ENCODE measurements at regions not wholly inside any gene's neighbourhood (a gene's known extent, or its start where the extent isn't known, plus 50 kb on each side); places are given as distances from the start of the nearest gene placed in this dataset.

- no peak for DNase-seq (ENCODE audit: low read depth in 2 of 2)
Observed at GRCh38 chr12:124687174-124687902, 119.9 kb upstream of the NCOR2 start.

- no peak for DNase-seq (ENCODE audit: low read depth in 2 of 2)
Observed at GRCh38 chr12:124686370-124687173, 119.2 kb upstream of the NCOR2 start.

GRCh38 chr12:124685689-124686369 is 118.4 kb upstream of the NCOR2 start:
- no peak for DNase-seq (ENCODE audit: low read depth in 2 of 2)

GRCh38 chr12:124684971-124685688 is 117.7 kb upstream of the NCOR2 start:
- no peak for DNase-seq (ENCODE audit: low read depth in 2 of 2)

- no peak for DNase-seq (ENCODE audit: low read depth in 2 of 2)
Observed at GRCh38 chr12:124684496-124684895, 117.1 kb upstream of the NCOR2 start.

GRCh38 chr12:124683152-124684124 is 116.0 kb upstream of the NCOR2 start:
- no peak for DNase-seq (ENCODE audit: low read depth in 2 of 2)

GRCh38 chr12:124682425-124683151 is 115.2 kb upstream of the NCOR2 start:
- no peak for DNase-seq (ENCODE audit: low read depth in 2 of 2)

GRCh38 chr12:124681779-124682391 is 114.5 kb upstream of the NCOR2 start:
- no peak for DNase-seq (ENCODE audit: low read depth in 2 of 2)

GRCh38 chr12:124680863-124681778 is 113.7 kb upstream of the NCOR2 start:
- peak in 1 of 2 experiments; percentile 13 for DNase-seq (ENCODE audit: low read depth in 2 of 2)

- DNase-seq (ENCODE audit: low read depth in 2 of 2): no peak
Observed at GRCh38 chr12:124679533-124680371, 112.3 kb upstream of the NCOR2 start.

- DNase-seq (ENCODE audit: low read depth in 2 of 2): no peak
Observed at GRCh38 chr12:124679047-124679446, 111.6 kb upstream of the NCOR2 start.

- no peak for DNase-seq (ENCODE audit: low read depth in 2 of 2)
Observed at GRCh38 chr12:124678421-124678893, 111.0 kb upstream of the NCOR2 start.

GRCh38 chr12:124677552-124678356 is 110.3 kb upstream of the NCOR2 start:
- no peak for DNase-seq (ENCODE audit: low read depth in 2 of 2)

GRCh38 chr12:124676714-124677462 is 109.5 kb upstream of the NCOR2 start:
- DNase-seq (ENCODE audit: low read depth in 2 of 2): no peak

GRCh38 chr12:124675881-124676713 is 108.7 kb upstream of the NCOR2 start:
- no peak for DNase-seq (ENCODE audit: low read depth in 2 of 2)
